ENCODE measurements at regions not wholly inside any gene's neighbourhood (a gene's known extent, or its start where the extent isn't known, plus 50 kb on each side); places are given as distances from the start of the nearest gene placed in this dataset.

DNA sequence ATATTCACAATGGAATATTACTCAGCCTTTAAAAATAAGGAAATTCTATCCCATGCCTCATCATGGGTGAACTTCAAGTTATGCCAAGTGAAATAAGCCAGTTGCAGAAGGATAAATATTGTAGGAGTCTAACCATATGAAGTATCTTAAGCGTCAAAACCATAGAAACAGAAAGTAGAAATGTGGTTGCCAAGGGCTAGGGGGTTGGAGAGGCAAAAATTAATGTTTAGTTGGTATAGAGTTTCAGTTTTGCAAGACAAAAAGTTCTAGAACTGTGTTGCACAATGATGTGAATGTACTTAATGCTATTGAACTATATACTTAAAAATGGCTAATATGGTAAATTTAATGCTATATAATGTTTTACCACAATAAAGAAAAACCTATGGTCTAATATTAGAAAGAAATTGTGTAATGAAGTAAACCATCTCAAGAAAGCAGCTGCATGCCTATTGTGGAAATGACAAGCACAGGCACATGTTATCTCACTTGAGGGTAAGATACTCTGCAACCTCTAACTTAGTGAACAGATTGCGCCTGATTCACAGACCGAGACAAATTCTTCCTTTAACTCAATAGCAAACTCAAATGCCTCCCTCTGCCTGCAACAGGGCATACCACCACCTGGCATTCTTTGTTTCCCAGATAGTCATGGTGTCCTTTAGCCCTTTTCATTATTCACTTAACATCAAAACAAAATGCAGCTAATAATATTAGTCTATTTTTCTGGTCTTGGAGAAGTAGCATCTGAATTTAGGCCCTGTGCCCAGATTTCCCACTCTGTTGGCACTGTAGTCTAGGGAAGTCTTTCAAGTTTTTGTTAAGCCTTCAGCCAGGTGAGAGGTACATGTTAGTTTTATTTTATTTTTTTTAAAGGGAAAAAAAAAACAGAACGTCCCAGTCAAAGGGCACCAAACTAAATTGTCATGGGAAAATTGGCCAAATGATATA, 80.2 kb upstream of the ACP3 start:
- TF ChIP-seq POLR2A (IDR thresholded peaks at IDR 0.05): no peak
- TF ChIP-seq, protein P1, sequence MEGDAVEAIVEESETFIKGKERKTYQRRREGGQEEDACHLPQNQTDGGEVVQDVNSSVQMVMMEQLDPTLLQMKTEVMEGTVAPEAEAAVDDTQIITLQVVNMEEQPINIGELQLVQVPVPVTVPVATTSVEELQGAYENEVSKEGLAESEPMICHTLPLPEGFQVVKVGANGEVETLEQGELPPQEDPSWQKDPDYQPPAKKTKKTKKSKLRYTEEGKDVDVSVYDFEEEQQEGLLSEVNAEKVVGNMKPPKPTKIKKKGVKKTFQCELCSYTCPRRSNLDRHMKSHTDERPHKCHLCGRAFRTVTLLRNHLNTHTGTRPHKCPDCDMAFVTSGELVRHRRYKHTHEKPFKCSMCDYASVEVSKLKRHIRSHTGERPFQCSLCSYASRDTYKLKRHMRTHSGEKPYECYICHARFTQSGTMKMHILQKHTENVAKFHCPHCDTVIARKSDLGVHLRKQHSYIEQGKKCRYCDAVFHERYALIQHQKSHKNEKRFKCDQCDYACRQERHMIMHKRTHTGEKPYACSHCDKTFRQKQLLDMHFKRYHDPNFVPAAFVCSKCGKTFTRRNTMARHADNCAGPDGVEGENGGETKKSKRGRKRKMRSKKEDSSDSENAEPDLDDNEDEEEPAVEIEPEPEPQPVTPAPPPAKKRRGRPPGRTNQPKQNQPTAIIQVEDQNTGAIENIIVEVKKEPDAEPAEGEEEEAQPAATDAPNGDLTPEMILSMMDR (IDR thresholded peaks at IDR 0.05): no peak
- TF ChIP-seq EP300 (IDR thresholded peaks at IDR 0.05): no peak

Measured in sigmoid colon (tissue), 4 donors.